Neutrophil (primary cell): ENCODE measurements at regions not wholly inside any gene's neighbourhood (a gene's known extent, or its start where the extent isn't known, plus 50 kb on each side); places are given as distances from the start of the nearest gene placed in this dataset.

ENCODE experiments used
- H3K27ac ChIP-seq: fragments of 200-600 bp; sonication (generic); 2 replicates; pipeline ENCODE4 v1.5.1; 2016; ENCODE audit warnings: mild to moderate bottlenecking, moderate library complexity
- H3K27me3 ChIP-seq: fragments of 200-600 bp; sonication (generic); 2 replicates; pipeline ENCODE4 v1.6.0; 2016; ENCODE audit warnings: mild to moderate bottlenecking
- H3K36me3 ChIP-seq: fragments of 200-600 bp; sonication (generic); 2 replicates; pipeline ENCODE4 v1.5.1; 2017
- H3K4me1 ChIP-seq, 2 experiments: fragments of 200-600 bp in 1 of 2; sonication (generic) in 1 of 2; 1 replicate in 1 of 2; 2 replicates in 1 of 2; pipeline versions ENCODE4 v1.5.1 to v1.6.1; 2013 to 2016; ENCODE audit warnings: low read depth in 1 of 2, low read length in 1 of 2, mild to moderate bottlenecking in 1 of 2, moderate library complexity in 1 of 2; ENCODE audit not compliant: control insufficient read depth in 1 of 2, insufficient read depth in 1 of 2
- H3K4me3 ChIP-seq, 2 experiments: fragments of 200-600 bp in 1 of 2; sonication (generic) in 1 of 2; 1 replicate in 1 of 2; 2 replicates in 1 of 2; pipeline ENCODE4 v1.5.1; 2013 to 2016; ENCODE audit warnings: low read depth in 1 of 2, low read length in 1 of 2, mild to moderate bottlenecking in 1 of 2, moderate library complexity in 1 of 2
- H3K9me3 ChIP-seq: fragments of 200-600 bp; sonication (generic); 2 replicates; pipeline ENCODE4 v1.5.1; 2016
- CTCF ChIP-seq: fragments of 200-600 bp; sonication (generic); IDR thresholded peaks from 2 replicates; pipeline ENCODE4 v1.5.1; 2016; ENCODE audit warnings: antibody characterized with exemption

GRCh38 chr5:54720341-54720740, 202.8 kb downstream of the SNX18 start:
- Histone ChIP-seq H3K4me1 (no peaks in the 10 kb centered on the region), H3K27me3 (no peaks in the 10 kb centered on the region), H3K27ac (no peak overlapping the region), H3K36me3 (no peaks in the 10 kb centered on the region), H3K9me3 (no peaks in the 10 kb centered on the region), H3K4me3 (no peak overlapping the region)
- TF ChIP-seq CTCF, result no peak

DNA sequence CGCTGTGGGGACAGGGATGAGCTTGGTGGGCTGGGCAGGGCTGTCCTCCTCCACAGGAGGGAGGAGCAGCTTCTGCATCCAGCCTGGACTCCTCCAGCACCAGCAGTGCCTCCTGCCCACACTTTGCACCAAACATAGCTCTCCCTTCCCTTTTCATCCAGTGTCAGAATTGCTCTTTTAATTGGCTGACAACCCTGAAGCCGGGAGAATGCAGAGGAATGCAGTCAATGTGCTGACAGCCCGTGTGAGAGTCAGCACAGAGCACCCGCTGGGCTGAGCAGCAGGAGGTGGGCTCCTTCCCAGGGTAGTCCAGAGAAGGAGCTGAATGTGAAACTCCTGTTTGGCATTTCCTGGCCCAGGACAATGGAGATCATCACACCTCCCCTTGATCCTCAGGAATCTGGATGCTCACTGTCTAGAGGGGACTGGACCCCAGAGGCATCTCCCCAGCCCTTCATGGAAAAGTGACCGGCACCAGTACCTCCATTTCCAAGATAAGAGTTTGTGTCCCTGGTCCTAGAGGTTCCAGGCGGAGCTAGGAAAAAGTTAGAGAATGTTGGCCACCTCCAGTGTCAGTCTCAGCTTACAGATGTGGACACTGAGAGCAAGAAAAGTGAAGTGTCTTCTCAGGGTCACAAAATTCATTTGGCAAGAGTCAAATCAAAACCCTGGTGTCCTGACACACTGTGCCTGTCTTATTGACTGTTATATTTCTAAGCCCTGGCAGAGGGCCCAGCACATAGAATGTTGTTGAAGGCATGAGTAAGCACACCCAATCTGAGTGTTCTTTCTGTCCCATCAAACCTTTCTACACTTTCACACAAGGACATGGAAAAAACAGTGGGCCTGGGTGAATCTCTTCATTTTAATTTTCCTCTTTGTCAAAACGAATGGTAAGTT, 202.1 kb downstream of the SNX18 start:
- TF ChIP-seq CTCF, result no peak
- Histone ChIP-seq H3K27ac (no peak overlapping the region), H3K36me3 (no peaks in the 10 kb centered on the region), H3K27me3 (no peaks in the 10 kb centered on the region), H3K4me1 (no peaks in the 10 kb centered on the region), H3K4me3 (no peak overlapping the region), H3K9me3 (no peaks in the 10 kb centered on the region)

DNA sequence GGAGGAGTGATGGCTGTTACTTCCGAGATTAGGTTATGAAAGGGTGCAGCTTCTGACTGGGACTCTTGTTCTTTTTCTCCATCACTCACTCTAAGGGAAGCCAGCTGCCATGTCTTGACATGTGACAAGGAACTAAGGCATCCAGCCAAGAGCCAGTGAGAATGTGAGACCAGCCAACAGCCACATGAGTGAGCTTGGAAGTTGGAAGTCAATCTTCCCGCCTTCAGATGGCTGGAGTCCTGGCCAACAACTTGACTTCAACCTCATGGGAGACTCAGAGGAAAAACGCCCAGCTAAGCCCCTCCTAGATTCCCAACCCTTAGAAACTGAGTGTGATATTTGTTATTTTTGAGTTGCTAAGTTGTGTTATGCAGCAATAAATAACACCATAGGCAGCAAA, 201.1 kb downstream of the SNX18 start:
- no peaks in the 10 kb centered on the region for H3K4me1 ChIP-seq
- no peaks in the 10 kb centered on the region for H3K27me3 ChIP-seq
- no peak for TF ChIP-seq CTCF
- no peaks in the 10 kb centered on the region for H3K9me3 ChIP-seq
- H3K36me3 ChIP-seq, result no peaks in the 10 kb centered on the region
- H3K4me3 ChIP-seq, result no peak overlapping the region
- no peak overlapping the region for H3K27ac ChIP-seq

DNA sequence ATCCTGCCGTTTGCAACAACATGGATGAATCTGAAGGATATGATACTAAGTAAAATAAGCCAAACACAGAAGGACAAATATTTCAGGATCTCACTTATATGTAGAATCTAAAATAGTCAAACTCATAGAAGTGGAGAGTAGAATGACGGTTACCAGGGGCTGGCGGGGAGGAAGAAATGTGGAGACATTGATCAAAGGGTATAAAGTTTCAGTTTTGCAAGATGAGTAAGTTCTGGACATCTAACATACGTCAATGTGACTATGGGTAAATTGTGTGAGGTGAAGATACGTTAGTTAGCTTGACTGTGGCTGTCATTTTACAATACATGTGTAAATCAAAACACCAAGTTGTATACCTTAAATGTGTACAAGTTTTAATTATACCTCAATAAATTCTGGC, 200.3 kb downstream of the SNX18 start:
- H3K27me3 ChIP-seq, result no peaks in the 10 kb centered on the region
- H3K4me3 ChIP-seq, result no peak overlapping the region
- no peak overlapping the region for H3K27ac ChIP-seq
- H3K36me3 ChIP-seq, result no peaks in the 10 kb centered on the region
- no peaks in the 10 kb centered on the region for H3K9me3 ChIP-seq
- no peak for TF ChIP-seq CTCF
- H3K4me1 ChIP-seq, result no peaks in the 10 kb centered on the region

DNA sequence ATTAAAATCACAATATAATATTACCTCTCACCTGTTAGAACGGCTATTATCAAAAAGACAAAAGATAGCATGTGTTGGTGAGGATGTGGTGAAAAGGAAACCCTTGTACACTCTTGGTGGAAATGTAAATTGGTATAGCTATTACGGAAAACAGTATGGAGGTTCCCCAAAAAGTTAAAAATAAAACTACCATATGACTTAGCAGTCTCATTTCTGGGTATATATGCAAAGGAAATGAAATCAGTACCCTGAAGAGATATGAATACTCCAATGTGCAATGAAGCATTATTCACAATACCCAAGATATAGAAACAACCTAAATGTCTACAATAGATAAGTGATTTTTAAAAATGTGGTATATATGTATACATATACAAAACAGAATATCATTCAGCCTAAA, 199.9 kb downstream of the SNX18 start:
- Histone ChIP-seq H3K4me1 (no peaks in the 10 kb centered on the region), H3K9me3 (no peaks in the 10 kb centered on the region), H3K27ac (no peak overlapping the region), H3K36me3 (no peaks in the 10 kb centered on the region), H3K27me3 (no peaks in the 10 kb centered on the region), H3K4me3 (no peak overlapping the region)
- TF ChIP-seq CTCF, result no peak
